ENCODE measurements at regions not wholly inside any gene's neighbourhood (a gene's known extent, or its start where the extent isn't known, plus 50 kb on each side); places are given as distances from the start of the nearest gene placed in this dataset.

- no peak for DNase-seq
These were observed 180.8 kb upstream of the CCDC179 start for GRCh38 chr11:23041001-23041503.

GRCh38 chr11:23058656-23059055, 198.4 kb upstream of the CCDC179 start:
- no peak for DNase-seq

- no peak for DNase-seq
These were observed 203.0 kb upstream of the CCDC179 start for GRCh38 chr11:23063276-23063675.

GRCh38 chr11:23078289-23078971, 218.2 kb upstream of the CCDC179 start:
- DNase-seq, result no peak

- no peak for DNase-seq
These were observed 219.1 kb upstream of the CCDC179 start for GRCh38 chr11:23079382-23079813.

- no peak for DNase-seq
These were observed 227.1 kb upstream of the CCDC179 start for GRCh38 chr11:23087407-23087806.

- no peak for DNase-seq
These were observed 230.4 kb upstream of the CCDC179 start for GRCh38 chr11:23090659-23091058.

- no peak for DNase-seq
These were observed 235.4 kb upstream of the CCDC179 start for GRCh38 chr11:23095650-23096189.

- no peak for DNase-seq
These were observed 237.6 kb upstream of the CCDC179 start for GRCh38 chr11:23097891-23098290.

GRCh38 chr11:23099256-23099655, 239.0 kb upstream of the CCDC179 start:
- no peak for DNase-seq

GRCh38 chr11:23100726-23101125, 240.5 kb upstream of the CCDC179 start:
- DNase-seq, result no peak

GRCh38 chr11:23103416-23103815, 243.1 kb upstream of the CCDC179 start:
- DNase-seq, result no peak

GRCh38 chr11:23111527-23111926, 251.3 kb upstream of the CCDC179 start:
- DNase-seq, result no peak

GRCh38 chr11:23112390-23112789, 252.1 kb upstream of the CCDC179 start:
- no peak for DNase-seq

- no peak for DNase-seq
These were observed 253.0 kb upstream of the CCDC179 start for GRCh38 chr11:23112987-23113886.

- DNase-seq, result no peak
These were observed 253.6 kb upstream of the CCDC179 start for GRCh38 chr11:23113887-23114216.

- DNase-seq, result no peak
These were observed 263.5 kb upstream of the CCDC179 start for GRCh38 chr11:23123753-23124152.

GRCh38 chr11:23124249-23124648, 264.0 kb upstream of the CCDC179 start:
- no peak for DNase-seq

- no peak for DNase-seq
These were observed 264.7 kb upstream of the CCDC179 start for GRCh38 chr11:23124996-23125395.

- no peak for DNase-seq
These were observed 267.4 kb upstream of the CCDC179 start for GRCh38 chr11:23127706-23128105.

GRCh38 chr11:23134627-23135026, 274.4 kb upstream of the CCDC179 start:
- no peak for DNase-seq

GRCh38 chr11:23138761-23139160, 278.5 kb upstream of the CCDC179 start:
- DNase-seq, result no peak

- no peak for DNase-seq
These were observed 282.7 kb upstream of the CCDC179 start for GRCh38 chr11:23143022-23143421.

GRCh38 chr11:23151819-23152218, 291.5 kb upstream of the CCDC179 start:
- no peak for DNase-seq

All from CD4-positive, alpha-beta T cell treated with Interleukin-4 for 1 hour (primary cell).